AG04450 (cell line): ENCODE measurements at regions not wholly inside any gene's neighbourhood (a gene's known extent, or its start where the extent isn't known, plus 50 kb on each side); places are given as distances from the start of the nearest gene placed in this dataset.
"Not testable (repeated sequence)": the region's sequence is repeated elsewhere in the genome, so short reads cannot be mapped to it uniquely, and the experiment has no call there.

Experiments
- CTCF ChIA-PET: fragments of 300-600, 350-600 bp; formaldehyde crosslinking; extraction: SDS; loops from one replicate; lab custom pipeline; 2022; ENCODE audit warnings: antibody characterized with exemption, inconsistent platforms; lab: Charles Lee
- POLR2A ChIA-PET: fragments of 350-600 bp; formaldehyde crosslinking; extraction: SDS; loops from one replicate; lab custom pipeline; 2021; ENCODE audit warnings: antibody characterized with exemption, inconsistent platforms; lab: Yijun Ruan, JAX
- DNase-seq: peaks from one replicate; pipeline ENCODE4 v3.0.0-alpha.2; 2011; ENCODE audit warnings: low read depth, low spot score
- H3K27ac ChIP-seq: one replicate; pipeline ENCODE4 v1.5.1; 2012; ENCODE audit warnings: low read depth, low read length, control low read depth
- H3K27me3 ChIP-seq: one replicate; pipeline ENCODE4 v1.6.0; 2012; ENCODE audit warnings: low read length; ENCODE audit not compliant: control insufficient read depth, insufficient read depth
- H3K4me3 ChIP-seq: 2 replicates; pipeline ENCODE4 v1.5.1; 2011; ENCODE audit warnings: mild to moderate bottlenecking, low read depth, low read length, control low read depth
- H3K9me3 ChIP-seq: 2 replicates; pipeline ENCODE4 v1.5.1; 2012; ENCODE audit warnings: low read length; ENCODE audit not compliant: control insufficient read depth, insufficient read depth
- CTCF ChIP-seq: IDR thresholded peaks from 2 replicates; pipeline ENCODE4 v1.5.1; 2011; ENCODE audit warnings: low read depth, low read length, control low read depth, inconsistent platforms

- CTCF ChIA-PET, result no interaction called here
- no peak for TF ChIP-seq CTCF
These were observed 120.1 kb downstream of the ALG10 start for GRCh38 chr12:34142430-34142829.

GRCh38 chr12:34151019-34151418, 128.7 kb downstream of the ALG10 start:
- ChIA-PET POLR2A (no interaction called here), CTCF (interaction anchor here (0.6 kb wide), 1 partner anchor 189 kb away, joined by 9 read pairs; no protein-coding TSS in a partner anchor)
- no peak overlapping the region for H3K27ac ChIP-seq
- DNase-seq, result no peak
- peaks cover 17% of the 10 kb centered on the region for H3K9me3 ChIP-seq
- no peak for TF ChIP-seq CTCF
- no peak overlapping the region for H3K4me3 ChIP-seq
- no peaks in the 10 kb centered on the region for H3K27me3 ChIP-seq

More at GRCh38 chr12:34142430-34142829, 120.1 kb downstream of the ALG10 start:
- DNase-seq, result no peak
- Histone ChIP-seq H3K27me3 (no peaks in the 10 kb centered on the region), H3K27ac (no peak overlapping the region), H3K4me3 (no peak overlapping the region), H3K9me3 (peaks cover 20% of the 10 kb centered on the region)
- POLR2A ChIA-PET, result no interaction called here

GRCh38 chr12:34163443-34163842, 141.1 kb downstream of the ALG10 start:
- Histone ChIP-seq H3K27me3 (no peaks in the 10 kb centered on the region), H3K27ac (no peak overlapping the region), H3K9me3 (peaks cover 51% of the 10 kb centered on the region), H3K4me3 (no peak overlapping the region)
- no peak for TF ChIP-seq CTCF
- POLR2A ChIA-PET, result no interaction called here
- CTCF ChIA-PET, result no interaction called here
- DNase-seq, result no peak

- no peaks in the 10 kb centered on the region for H3K27me3 ChIP-seq
- CTCF ChIA-PET, result no interaction called here
- peaks cover 52% of the 10 kb centered on the region for H3K9me3 ChIP-seq
- H3K4me3 ChIP-seq, result no peak overlapping the region
- no peak for TF ChIP-seq CTCF
- POLR2A ChIA-PET, result no interaction called here
- no peak for DNase-seq
- H3K27ac ChIP-seq, result no peak overlapping the region
These were observed 144.2 kb downstream of the ALG10 start for GRCh38 chr12:34166427-34167060.

GRCh38 chr12:34168507-34168906, 146.2 kb downstream of the ALG10 start:
- POLR2A ChIA-PET, H3K27ac ChIP-seq, DNase-seq, H3K4me3 ChIP-seq, CTCF ChIA-PET, H3K27me3 ChIP-seq: not testable (repeated sequence)
- peaks cover 38% of the 10 kb centered on the region for H3K9me3 ChIP-seq
